Ovary (tissue), 7 donors: ENCODE measurements at regions not wholly inside any gene's neighbourhood (a gene's known extent, or its start where the extent isn't known, plus 50 kb on each side); places are given as distances from the start of the nearest gene placed in this dataset.

Experiments used
- DNase-seq, 5 donors: peaks; one replicate each; pipeline ENCODE4 v3.0.0-alpha.2; 2019 to 2020
- H3K27ac ChIP-seq, 2 donors: fragments of 200-600 bp; one replicate each; pipeline versions ENCODE4 v1.5.1 to v1.8.0; 2019 to 2022
- H3K27me3 ChIP-seq: fragments of 200-600 bp; one replicate; pipeline ENCODE4 v1.8.0; 2022
- H3K36me3 ChIP-seq: fragments of 200-600 bp; sonication (generic); one replicate; pipeline ENCODE4 v1.5.1; 2019
- H3K4me1 ChIP-seq: one replicate; pipeline ENCODE4 v1.8.1; 2013; ENCODE audit warnings: mild to moderate bottlenecking, moderate library complexity; ENCODE audit not compliant: insufficient read depth
- H3K4me3 ChIP-seq: fragments of 200-600 bp; sonication (generic); one replicate; pipeline ENCODE4 v1.5.1; 2017
- H3K9me3 ChIP-seq, 2 donors: fragments of 200-600 bp in 1 of 2; sonication (generic) in 1 of 2; one replicate each; pipeline versions ENCODE4 v1.5.1 to v1.8.1; 2013 to 2019; ENCODE audit warnings: mild to moderate bottlenecking in 1 of 2, moderate library complexity in 1 of 2
- CTCF ChIP-seq, 3 donors: fragments of 450-650 bp in 2 of 3; fragments of 200-600 bp in 1 of 3; IDR thresholded peaks; one replicate each; pipeline versions ENCODE4 v1.5.1 to v1.8.0; 2016 to 2022; ENCODE audit warnings: antibody characterized with exemption in 3 of 3, mild to moderate bottlenecking in 1 of 3
- EP300 ChIP-seq: sonication (generic); formaldehyde crosslinking; IDR thresholded peaks from one replicate; pipeline ENCODE4 v1.6.1; 2017; ENCODE audit warnings: antibody characterized with exemption
- POLR2A ChIP-seq: fragments of 450-650 bp; IDR thresholded peaks from one replicate; pipeline ENCODE4 v1.6.1; 2017; ENCODE audit warnings: antibody characterized with exemption, mild to moderate bottlenecking, moderate library complexity
- WGBS, 3 donors: extraction: QIAGEN DNeasy Blood & Tissue Kit in 1 of 3; methylation state at CpG; one replicate each; pipeline versions ENCODE4 v1.1.5 to v1.1.7; 2013 to 2017; 5-methylcytosine and 5-hydroxymethylcytosine counted together
- intact Hi-C, 4 donors: fragments of 100-400 bp; cut with DNase I; formaldehyde crosslinking; loops; one replicate each; pipeline versions ENCODE4 v1.11.0 to v1.15.1; 2022 to 2023
- donor health status: DM: no; HTN: no; CAD: no; lungs with moderate emphysema.
- donor health status: DM: no; HTN: no; CAD: no.
- donor health status: Bipolar disorder and iron deficiency.
- donor health status: DM: no; HTN: no; CAD: no.
- donor health status: DM: yes; HTN: yes; CAD: no.

- H3K4me1 ChIP-seq = no peaks in the 10 kb centered on the region
- intact Hi-C loops = no loop called here
- no peak overlapping the region for H3K27ac ChIP-seq
- no peak for DNase-seq
- no peaks in the 10 kb centered on the region for H3K27me3 ChIP-seq
- no peak for TF ChIP-seq POLR2A
- TF ChIP-seq CTCF (IDR thresholded peaks at IDR 0.05) = no peak
- no peak for TF ChIP-seq EP300
- H3K4me3 ChIP-seq = no peak overlapping the region
- no peaks in the 10 kb centered on the region for H3K36me3 ChIP-seq
- H3K9me3 ChIP-seq = no peaks in the 10 kb centered on the region
- 2 to 7% (median 3%) methylated on average over 1 of the region's 1 CpG for WGBS, 3 donors
Measured at GRCh38 chr2:76268484-76268883, 557.8 kb upstream of the GCFC2 start.

GRCh38 chr2:76257802-76258201, 547.1 kb upstream of the GCFC2 start:
- Histone ChIP-seq H3K27me3 (no peaks in the 10 kb centered on the region), H3K9me3 (no peaks in the 10 kb centered on the region), H3K4me1 (no peaks in the 10 kb centered on the region), H3K4me3 (no peak overlapping the region), H3K27ac (no peak overlapping the region), H3K36me3 (no peaks in the 10 kb centered on the region)
- no peak for DNase-seq
- TF ChIP-seq CTCF (IDR thresholded peaks at IDR 0.05) (no peak), POLR2A (no peak), EP300 (no peak)
- intact Hi-C loops = no loop called here

GRCh38 chr2:76256458-76257088, 545.9 kb upstream of the GCFC2 start:
- Histone ChIP-seq H3K27ac (no peak overlapping the region), H3K27me3 (no peaks in the 10 kb centered on the region), H3K4me3 (no peak overlapping the region), H3K9me3 (no peaks in the 10 kb centered on the region), H3K4me1 (no peaks in the 10 kb centered on the region), H3K36me3 (no peaks in the 10 kb centered on the region)
- TF ChIP-seq EP300 (no peak), CTCF (IDR thresholded peaks at IDR 0.05) (no peak), POLR2A (no peak)
- intact Hi-C loops = no loop called here
- 46 to 54% (median 48%) methylated on average over 3 of the region's 3 CpGs for WGBS, 3 donors
- no peak for DNase-seq

- no peaks in the 10 kb centered on the region for H3K36me3 ChIP-seq
- 24 to 32% (median 24%) methylated on average over 1 of the region's 1 CpG for WGBS, 3 donors
- intact Hi-C loops = no loop called here
- no peaks in the 10 kb centered on the region for H3K9me3 ChIP-seq
- H3K27ac ChIP-seq = no peak overlapping the region
- TF ChIP-seq EP300 (no peak), POLR2A (no peak), CTCF (IDR thresholded peaks at IDR 0.05) (no peak)
- no peak for DNase-seq
- H3K27me3 ChIP-seq = no peaks in the 10 kb centered on the region
- H3K4me3 ChIP-seq = no peak overlapping the region
- no peaks in the 10 kb centered on the region for H3K4me1 ChIP-seq
Measured at GRCh38 chr2:76252704-76253103, 542.0 kb upstream of the GCFC2 start.
